Gastrocnemius medialis (tissue), 4 donors: ENCODE measurements at regions not wholly inside any gene's neighbourhood (a gene's known extent, or its start where the extent isn't known, plus 50 kb on each side); places are given as distances from the start of the nearest gene placed in this dataset.

ENCODE experiments used
- POLR2A ChIP-seq, 2 donors: fragments of 450-650 bp; IDR thresholded peaks; one replicate each; pipeline ENCODE4 v1.6.1; 2017; ENCODE audit warnings: antibody characterized with exemption in 2 of 2, mild to moderate bottlenecking in 2 of 2, moderate library complexity in 2 of 2
- TF ChIP-seq, protein P1 (sequence below), 5 experiments: fragments of 450-650 bp in 3 of 5; fragments of 200-600 bp in 2 of 5; sonication (generic) in 2 of 5; IDR thresholded peaks in 4 of 5; conservative IDR thresholded peaks in 1 of 5; 1 replicate in 4 of 5; 2 replicates in 1 of 5; pipeline ENCODE4 v1.5.1; 2016 to 2019; ENCODE audit warnings: antibody characterized with exemption in 5 of 5, mild to moderate bottlenecking in 3 of 5, moderate library complexity in 3 of 5

DNA sequence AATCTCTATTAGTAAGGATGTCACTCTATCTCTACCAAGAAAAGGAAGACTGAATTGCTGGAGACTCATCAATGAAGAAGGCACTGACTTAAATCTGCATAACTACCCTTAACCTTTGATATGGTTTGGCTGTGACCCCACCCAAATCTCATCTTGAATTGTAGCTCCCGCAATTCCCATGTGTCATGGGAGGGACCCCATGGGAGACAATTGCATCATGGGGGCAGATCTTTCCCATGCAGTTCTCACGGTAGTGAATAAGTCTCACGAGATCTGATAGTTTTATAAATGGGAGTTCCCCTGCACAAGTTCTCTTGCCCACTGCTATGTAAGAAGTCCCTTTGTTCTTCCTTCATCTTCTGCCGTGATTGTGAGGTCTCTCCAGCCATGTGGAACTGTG lies 73.4 kb upstream of the PPM1H start:
- TF ChIP-seq, protein P1, sequence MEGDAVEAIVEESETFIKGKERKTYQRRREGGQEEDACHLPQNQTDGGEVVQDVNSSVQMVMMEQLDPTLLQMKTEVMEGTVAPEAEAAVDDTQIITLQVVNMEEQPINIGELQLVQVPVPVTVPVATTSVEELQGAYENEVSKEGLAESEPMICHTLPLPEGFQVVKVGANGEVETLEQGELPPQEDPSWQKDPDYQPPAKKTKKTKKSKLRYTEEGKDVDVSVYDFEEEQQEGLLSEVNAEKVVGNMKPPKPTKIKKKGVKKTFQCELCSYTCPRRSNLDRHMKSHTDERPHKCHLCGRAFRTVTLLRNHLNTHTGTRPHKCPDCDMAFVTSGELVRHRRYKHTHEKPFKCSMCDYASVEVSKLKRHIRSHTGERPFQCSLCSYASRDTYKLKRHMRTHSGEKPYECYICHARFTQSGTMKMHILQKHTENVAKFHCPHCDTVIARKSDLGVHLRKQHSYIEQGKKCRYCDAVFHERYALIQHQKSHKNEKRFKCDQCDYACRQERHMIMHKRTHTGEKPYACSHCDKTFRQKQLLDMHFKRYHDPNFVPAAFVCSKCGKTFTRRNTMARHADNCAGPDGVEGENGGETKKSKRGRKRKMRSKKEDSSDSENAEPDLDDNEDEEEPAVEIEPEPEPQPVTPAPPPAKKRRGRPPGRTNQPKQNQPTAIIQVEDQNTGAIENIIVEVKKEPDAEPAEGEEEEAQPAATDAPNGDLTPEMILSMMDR (IDR thresholded peaks at IDR 0.05 in 4 of 5, conservative IDR thresholded peaks at IDR 0.05 in 1 of 5), result no peak
- TF ChIP-seq POLR2A (IDR thresholded peaks at IDR 0.05), result no peak
